NCI-H128 (cell line): ENCODE measurements at regions not wholly inside any gene's neighbourhood (a gene's known extent, or its start where the extent isn't known, plus 50 kb on each side); places are given as distances from the start of the nearest gene placed in this dataset.
A peak's percentile ranks its signal among the peaks of the same experiment; 100 is the strongest.
"Not testable (repeated sequence)": the region's sequence is repeated elsewhere in the genome, so short reads cannot be mapped to it uniquely, and the experiment has no call there.

ENCODE experiments used
- DNase-seq: peaks from one replicate; lab custom pipeline; 2025; ENCODE audit not compliant: unreplicated experiment; lab: John Stamatoyannopoulos, UW

GRCh38 chr12:19896534-19896933, 457.2 kb downstream of the AEBP2 start:
- DNase-seq = no peak

- DNase-seq = no peak
These were observed 458.7 kb downstream of the AEBP2 start for GRCh38 chr12:19897900-19898408.

GRCh38 chr12:19901841-19902240, 462.5 kb downstream of the AEBP2 start:
- DNase-seq = no peak

- DNase-seq = no peak
These were observed 463.5 kb upstream of the PDE3A start for GRCh38 chr12:19904819-19905218.

- DNase-seq = no peak
These were observed 459.5 kb upstream of the PDE3A start for GRCh38 chr12:19908830-19909229.

GRCh38 chr12:19909418-19909817, 458.9 kb upstream of the PDE3A start:
- DNase-seq = no peak

- DNase-seq = no peak
These were observed 457.7 kb upstream of the PDE3A start for GRCh38 chr12:19910681-19911080.

GRCh38 chr12:19912991-19913390, 455.3 kb upstream of the PDE3A start:
- DNase-seq = no peak

GRCh38 chr12:19915392-19916195, 452.7 kb upstream of the PDE3A start:
- DNase-seq = peak; percentile 22

GRCh38 chr12:19916196-19916753, 452.1 kb upstream of the PDE3A start:
- no peak for DNase-seq

GRCh38 chr12:19916974-19917373, 451.4 kb upstream of the PDE3A start:
- no peak for DNase-seq

- DNase-seq = not testable (repeated sequence)
These were observed 446.6 kb upstream of the PDE3A start for GRCh38 chr12:19921716-19922115.

GRCh38 chr12:19922717-19923116, 445.6 kb upstream of the PDE3A start:
- no peak for DNase-seq

- DNase-seq = no peak
These were observed 444.0 kb upstream of the PDE3A start for GRCh38 chr12:19924360-19924759.

GRCh38 chr12:19925841-19926240, 442.5 kb upstream of the PDE3A start:
- DNase-seq = no peak

- DNase-seq = no peak
These were observed 442.1 kb upstream of the PDE3A start for GRCh38 chr12:19926266-19926665.

GRCh38 chr12:19927661-19928060, 440.7 kb upstream of the PDE3A start:
- DNase-seq = no peak

GRCh38 chr12:19932413-19932812, 435.9 kb upstream of the PDE3A start:
- DNase-seq = no peak

GRCh38 chr12:19933924-19934323, 434.4 kb upstream of the PDE3A start:
- DNase-seq = no peak

GRCh38 chr12:19937161-19937560, 431.2 kb upstream of the PDE3A start:
- DNase-seq = no peak

- no peak for DNase-seq
These were observed 430.3 kb upstream of the PDE3A start for GRCh38 chr12:19938031-19938430.

GRCh38 chr12:19938491-19938890, 429.8 kb upstream of the PDE3A start:
- DNase-seq = no peak

GRCh38 chr12:19940267-19940666, 428.1 kb upstream of the PDE3A start:
- no peak for DNase-seq
